ENCODE measurements at regions not wholly inside any gene's neighbourhood (a gene's known extent, or its start where the extent isn't known, plus 50 kb on each side); places are given as distances from the start of the nearest gene placed in this dataset.

- H3K27me3 Mint-ChIP-seq (ENCODE audit: low read depth), result no peaks in the 10 kb centered on the region
- H3K4me1 Mint-ChIP-seq (ENCODE audit: low read depth), result no peaks in the 10 kb centered on the region
- H3K9me3 Mint-ChIP-seq, result no peaks in the 10 kb centered on the region
- H3K4me3 Mint-ChIP-seq, result no peak overlapping the region
- H3K27ac Mint-ChIP-seq, result no peak overlapping the region
- DNase-seq (ENCODE audit: low spot score), result no peak
- no peaks in the 10 kb centered on the region for H3K36me3 Mint-ChIP-seq (ENCODE audit: low read depth)
Measured at GRCh38 chr19:28960586-28960985, 252.4 kb downstream of the UQCRFS1 start.

GRCh38 chr19:28956961-28957360 is 256.0 kb downstream of the UQCRFS1 start:
- no peak for DNase-seq (ENCODE audit: low spot score)
- Mint-ChIP-seq H3K9me3 (no peaks in the 10 kb centered on the region), H3K4me3 (no peak overlapping the region), H3K36me3 (ENCODE audit: low read depth) (no peaks in the 10 kb centered on the region), H3K27me3 (ENCODE audit: low read depth) (no peaks in the 10 kb centered on the region), H3K4me1 (ENCODE audit: low read depth) (no peaks in the 10 kb centered on the region), H3K27ac (no peak overlapping the region)

DNA sequence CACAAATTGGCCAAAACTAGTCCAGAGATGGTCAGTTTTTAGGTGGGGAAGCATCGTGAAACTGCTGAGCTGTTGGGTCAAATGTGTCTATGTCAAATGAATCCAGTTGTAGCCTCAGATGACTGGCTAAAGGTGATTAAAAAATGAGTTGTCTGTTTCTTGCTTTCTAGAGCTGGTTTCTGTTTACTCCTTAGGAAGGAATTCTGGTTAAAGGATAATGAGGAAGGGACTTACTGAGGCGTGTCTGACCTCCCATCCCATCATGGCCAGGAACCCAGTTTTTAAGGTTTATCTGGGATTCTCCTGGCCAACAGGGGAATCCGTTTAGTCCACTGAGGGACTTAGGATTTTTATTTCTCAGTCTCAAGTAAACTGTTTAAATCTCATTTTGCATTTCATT is 256.5 kb downstream of the UQCRFS1 start:
- Mint-ChIP-seq H3K9me3 (no peaks in the 10 kb centered on the region), H3K27ac (no peak overlapping the region), H3K36me3 (ENCODE audit: low read depth) (no peaks in the 10 kb centered on the region), H3K4me3 (no peak overlapping the region), H3K4me1 (ENCODE audit: low read depth) (no peaks in the 10 kb centered on the region), H3K27me3 (ENCODE audit: low read depth) (no peaks in the 10 kb centered on the region)
- no peak for DNase-seq (ENCODE audit: low spot score)

GRCh38 chr19:28949535-28949934 is 263.4 kb downstream of the UQCRFS1 start:
- Mint-ChIP-seq H3K36me3 (ENCODE audit: low read depth) (no peaks in the 10 kb centered on the region), H3K27me3 (ENCODE audit: low read depth) (no peaks in the 10 kb centered on the region), H3K4me1 (ENCODE audit: low read depth) (no peaks in the 10 kb centered on the region), H3K4me3 (no peak overlapping the region), H3K9me3 (no peaks in the 10 kb centered on the region), H3K27ac (no peak overlapping the region)
- DNase-seq (ENCODE audit: low spot score), result no peak

DNA sequence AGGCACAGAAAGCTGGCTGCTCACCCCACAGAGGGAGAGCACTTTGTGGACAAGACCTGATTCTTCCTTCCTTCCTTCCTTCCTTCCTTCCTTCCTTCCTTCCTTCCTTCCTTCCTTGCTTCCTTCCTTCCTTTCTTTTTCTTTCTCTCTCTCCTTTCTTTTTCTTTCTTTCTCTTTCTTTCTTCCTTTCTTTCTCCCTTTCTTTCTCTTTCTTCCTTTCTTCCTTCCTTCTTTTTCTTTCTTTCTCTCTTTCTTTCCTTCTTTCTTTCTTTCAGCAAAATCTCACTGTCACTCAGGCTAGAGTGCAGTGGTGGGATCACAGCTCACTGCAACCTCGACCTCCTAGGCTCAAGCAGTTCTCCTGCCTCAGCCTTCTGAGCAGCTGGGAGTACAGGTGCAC is 263.9 kb downstream of the UQCRFS1 start:
- Mint-ChIP-seq H3K4me1 (ENCODE audit: low read depth) (no peaks in the 10 kb centered on the region), H3K36me3 (ENCODE audit: low read depth) (no peaks in the 10 kb centered on the region), H3K27me3 (ENCODE audit: low read depth) (no peaks in the 10 kb centered on the region), H3K9me3 (no peaks in the 10 kb centered on the region), H3K4me3 (no peak overlapping the region), H3K27ac (no peak overlapping the region)
- DNase-seq (ENCODE audit: low spot score), result no peak

GRCh38 chr19:28948566-28948965 is 264.4 kb downstream of the UQCRFS1 start:
- Mint-ChIP-seq H3K4me3 (no peak overlapping the region), H3K9me3 (no peaks in the 10 kb centered on the region), H3K27ac (no peak overlapping the region), H3K36me3 (ENCODE audit: low read depth) (no peaks in the 10 kb centered on the region), H3K27me3 (ENCODE audit: low read depth) (no peaks in the 10 kb centered on the region), H3K4me1 (ENCODE audit: low read depth) (no peaks in the 10 kb centered on the region)
- no peak for DNase-seq (ENCODE audit: low spot score)

GRCh38 chr19:28948026-28948425 is 264.9 kb downstream of the UQCRFS1 start:
- Mint-ChIP-seq H3K36me3 (ENCODE audit: low read depth) (no peaks in the 10 kb centered on the region), H3K4me1 (ENCODE audit: low read depth) (no peaks in the 10 kb centered on the region), H3K27ac (no peak overlapping the region), H3K4me3 (no peak overlapping the region), H3K9me3 (no peaks in the 10 kb centered on the region), H3K27me3 (ENCODE audit: low read depth) (no peaks in the 10 kb centered on the region)
- no peak for DNase-seq (ENCODE audit: low spot score)

DNA sequence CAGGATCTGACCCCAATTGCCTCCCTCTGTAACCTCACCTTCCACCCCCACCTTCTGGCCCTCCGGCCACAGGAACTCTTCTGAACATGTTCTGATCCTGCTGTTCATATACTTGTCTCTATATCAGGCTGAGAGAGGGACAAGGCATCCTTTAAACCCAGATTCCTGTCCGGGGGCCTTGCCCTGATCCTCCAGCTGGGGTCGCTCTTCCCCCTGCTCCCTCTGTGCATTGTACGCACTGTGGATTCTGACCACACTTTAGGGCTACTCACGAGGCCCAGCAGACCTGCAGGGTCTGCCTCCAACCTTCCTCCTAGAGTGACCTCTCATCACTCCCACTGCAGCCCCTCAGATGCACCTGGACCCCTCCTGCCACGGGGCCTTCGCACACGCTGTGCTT is 269.3 kb downstream of the UQCRFS1 start:
- Mint-ChIP-seq H3K36me3 (ENCODE audit: low read depth) (no peaks in the 10 kb centered on the region), H3K27me3 (ENCODE audit: low read depth) (no peaks in the 10 kb centered on the region)

GRCh38 chr19:28941833-28942232 is 271.1 kb downstream of the UQCRFS1 start:
- H3K27me3 Mint-ChIP-seq (ENCODE audit: low read depth), result no peaks in the 10 kb centered on the region
- no peaks in the 10 kb centered on the region for H3K4me1 Mint-ChIP-seq (ENCODE audit: low read depth)
- H3K27ac Mint-ChIP-seq, result no peak overlapping the region
- H3K36me3 Mint-ChIP-seq (ENCODE audit: low read depth), result no peaks in the 10 kb centered on the region
- DNase-seq (ENCODE audit: low spot score), result no peak
- no peaks in the 10 kb centered on the region for H3K9me3 Mint-ChIP-seq
- no peak overlapping the region for H3K4me3 Mint-ChIP-seq

More for the DNA sequence above, 269.3 kb downstream of the UQCRFS1 start:
- H3K4me3 Mint-ChIP-seq, result no peak overlapping the region
- H3K9me3 Mint-ChIP-seq, result no peaks in the 10 kb centered on the region
- H3K27ac Mint-ChIP-seq, result no peak overlapping the region
- H3K4me1 Mint-ChIP-seq (ENCODE audit: low read depth), result no peaks in the 10 kb centered on the region
- no peak for DNase-seq (ENCODE audit: low spot score)

GRCh38 chr19:28940751-28941500 is 272.0 kb downstream of the UQCRFS1 start:
- Mint-ChIP-seq H3K27me3 (ENCODE audit: low read depth) (no peaks in the 10 kb centered on the region), H3K4me3 (no peak overlapping the region), H3K4me1 (ENCODE audit: low read depth) (no peaks in the 10 kb centered on the region), H3K36me3 (ENCODE audit: low read depth) (no peaks in the 10 kb centered on the region), H3K9me3 (no peaks in the 10 kb centered on the region), H3K27ac (no peak overlapping the region)
- no peak for DNase-seq (ENCODE audit: low spot score)

DNA sequence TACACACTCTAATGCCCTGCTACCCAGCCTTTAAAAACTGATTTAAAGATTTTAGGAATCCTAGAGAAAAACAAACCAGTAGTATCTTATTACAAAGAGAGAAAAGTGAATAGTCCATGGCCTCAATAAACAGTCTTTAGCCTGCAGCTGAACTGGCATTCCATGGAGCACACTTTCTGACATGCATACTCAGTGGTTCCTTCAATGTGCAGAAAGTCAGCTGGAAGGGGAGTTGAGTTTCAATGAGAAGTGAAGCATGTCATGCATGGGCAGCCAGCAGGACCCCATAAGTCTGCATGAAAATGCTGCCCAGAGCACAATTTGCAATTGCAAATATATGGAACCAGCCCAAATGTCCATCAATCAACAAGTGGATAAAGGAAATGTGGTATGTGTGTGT is 273.7 kb downstream of the UQCRFS1 start:
- DNase-seq (ENCODE audit: low spot score), result no peak
- Mint-ChIP-seq H3K4me3 (no peak overlapping the region), H3K36me3 (ENCODE audit: low read depth) (no peaks in the 10 kb centered on the region), H3K9me3 (no peaks in the 10 kb centered on the region), H3K27me3 (ENCODE audit: low read depth) (no peaks in the 10 kb centered on the region), H3K4me1 (ENCODE audit: low read depth) (no peaks in the 10 kb centered on the region), H3K27ac (no peak overlapping the region)

- no peaks in the 10 kb centered on the region for H3K9me3 Mint-ChIP-seq
- H3K36me3 Mint-ChIP-seq (ENCODE audit: low read depth), result no peaks in the 10 kb centered on the region
- H3K27me3 Mint-ChIP-seq (ENCODE audit: low read depth), result no peaks in the 10 kb centered on the region
- H3K27ac Mint-ChIP-seq, result no peak overlapping the region
- no peak overlapping the region for H3K4me3 Mint-ChIP-seq
- H3K4me1 Mint-ChIP-seq (ENCODE audit: low read depth), result no peaks in the 10 kb centered on the region
- no peak for DNase-seq (ENCODE audit: low spot score)
Measured at GRCh38 chr19:28936001-28936400, 276.9 kb downstream of the UQCRFS1 start.

DNA sequence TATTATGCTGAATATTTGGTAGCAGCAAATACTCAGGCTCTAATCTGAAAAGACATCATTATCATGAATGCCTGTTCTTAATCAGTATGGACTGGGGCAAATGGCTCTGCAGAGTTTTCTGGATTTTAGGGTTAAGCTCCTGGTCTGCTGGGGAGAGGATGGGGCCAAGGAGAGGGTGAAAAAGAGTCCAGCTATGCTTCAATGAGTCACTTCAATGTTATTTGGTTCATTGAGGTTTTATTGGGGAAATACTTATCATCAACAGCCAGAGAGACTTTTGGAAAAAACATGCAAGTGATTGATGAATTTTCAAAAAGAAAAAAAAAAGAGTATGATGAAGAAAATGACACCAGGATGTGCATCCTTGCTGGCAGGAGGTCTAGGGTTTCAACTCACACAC is 278.3 kb downstream of the UQCRFS1 start:
- H3K36me3 Mint-ChIP-seq (ENCODE audit: low read depth), result no peaks in the 10 kb centered on the region
- H3K9me3 Mint-ChIP-seq, result no peaks in the 10 kb centered on the region
- H3K27ac Mint-ChIP-seq, result no peak overlapping the region
- DNase-seq (ENCODE audit: low spot score), result no peak
- H3K4me1 Mint-ChIP-seq (ENCODE audit: low read depth), result no peaks in the 10 kb centered on the region
- no peaks in the 10 kb centered on the region for H3K27me3 Mint-ChIP-seq (ENCODE audit: low read depth)
- no peak overlapping the region for H3K4me3 Mint-ChIP-seq

DNA sequence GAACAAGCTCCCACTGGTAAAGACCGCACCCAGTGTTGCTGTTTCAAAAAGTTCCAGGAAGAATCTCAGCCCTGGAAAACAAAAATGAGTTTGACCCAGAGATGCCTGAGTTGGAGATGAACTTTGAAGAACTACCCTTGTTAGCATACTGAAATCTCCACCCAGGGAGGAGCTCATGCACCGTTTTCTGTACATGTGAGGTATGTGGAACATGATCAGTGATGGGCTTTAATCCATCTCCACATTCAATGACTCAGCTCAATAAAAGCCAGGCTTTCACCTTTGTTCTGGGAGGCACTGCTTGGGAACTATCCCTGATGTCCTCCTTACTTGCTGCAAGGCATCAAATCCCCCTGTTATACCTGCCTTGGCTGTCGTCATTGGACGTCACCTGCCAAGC is 279.9 kb downstream of the UQCRFS1 start:
- no peaks in the 10 kb centered on the region for H3K36me3 Mint-ChIP-seq (ENCODE audit: low read depth)
- H3K27me3 Mint-ChIP-seq (ENCODE audit: low read depth), result no peaks in the 10 kb centered on the region
- no peaks in the 10 kb centered on the region for H3K9me3 Mint-ChIP-seq
- H3K4me3 Mint-ChIP-seq, result no peak overlapping the region
- no peak overlapping the region for H3K27ac Mint-ChIP-seq
- no peaks in the 10 kb centered on the region for H3K4me1 Mint-ChIP-seq (ENCODE audit: low read depth)
- no peak for DNase-seq (ENCODE audit: low spot score)

DNA sequence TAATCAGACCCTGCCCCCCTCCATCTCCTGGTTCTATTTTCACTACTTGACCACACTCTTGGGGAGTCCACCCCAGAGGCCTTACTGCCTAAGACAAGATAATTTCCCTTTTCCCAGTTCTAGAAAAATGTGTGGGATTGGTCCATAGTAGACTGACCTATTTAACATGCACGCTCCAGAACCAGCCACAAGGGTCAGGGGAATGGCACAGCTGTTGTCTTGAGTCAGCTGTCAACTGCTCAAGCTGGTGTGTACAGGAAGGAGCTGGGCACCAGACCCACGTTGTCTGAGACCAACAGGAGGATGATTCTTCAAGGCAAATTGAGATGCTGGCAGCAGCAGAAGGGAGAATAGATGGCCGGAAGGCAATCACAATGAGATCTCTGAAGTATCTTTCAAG is 280.5 kb downstream of the UQCRFS1 start:
- DNase-seq (ENCODE audit: low spot score), result no peak
- Mint-ChIP-seq H3K4me3 (no peak overlapping the region), H3K36me3 (ENCODE audit: low read depth) (no peaks in the 10 kb centered on the region), H3K4me1 (ENCODE audit: low read depth) (no peaks in the 10 kb centered on the region), H3K9me3 (no peaks in the 10 kb centered on the region), H3K27ac (no peak overlapping the region), H3K27me3 (ENCODE audit: low read depth) (no peaks in the 10 kb centered on the region)
